ENCODE measurements at regions not wholly inside any gene's neighbourhood (a gene's known extent, or its start where the extent isn't known, plus 50 kb on each side); places are given as distances from the start of the nearest gene placed in this dataset.
"Not testable (repeated sequence)": the region's sequence is repeated elsewhere in the genome, so short reads cannot be mapped to it uniquely, and the experiment has no call there.

- no peak for DNase-seq
Observed at GRCh38 chr14:34169561-34169960, 218.7 kb upstream of the EGLN3 start.

GRCh38 chr14:34168656-34169055 is 217.8 kb upstream of the EGLN3 start:
- no peak for DNase-seq

GRCh38 chr14:34165847-34166350 is 215.0 kb upstream of the EGLN3 start:
- no peak for DNase-seq

GRCh38 chr14:34164162-34164864 is 213.4 kb upstream of the EGLN3 start:
- no peak for DNase-seq

GRCh38 chr14:34161351-34162082 is 210.6 kb upstream of the EGLN3 start:
- no peak for DNase-seq

GRCh38 chr14:34160619-34161018 is 209.7 kb upstream of the EGLN3 start:
- DNase-seq, result no peak

GRCh38 chr14:34157651-34158050 is 206.8 kb upstream of the EGLN3 start:
- DNase-seq, result no peak

- DNase-seq, result no peak
Observed at GRCh38 chr14:34147461-34147860, 196.6 kb upstream of the EGLN3 start.

- DNase-seq, result not testable (repeated sequence)
Observed at GRCh38 chr14:34140127-34140526, 189.3 kb upstream of the EGLN3 start.

- not testable (repeated sequence) for DNase-seq
Observed at GRCh38 chr14:34139160-34140121, 188.6 kb upstream of the EGLN3 start.

GRCh38 chr14:34138175-34138574 is 187.3 kb upstream of the EGLN3 start:
- DNase-seq, result no peak

GRCh38 chr14:34137001-34137745 is 186.3 kb upstream of the EGLN3 start:
- DNase-seq, result no peak

- DNase-seq, result no peak
Observed at GRCh38 chr14:34135492-34135891, 184.6 kb upstream of the EGLN3 start.

GRCh38 chr14:34134484-34134883 is 183.6 kb upstream of the EGLN3 start:
- no peak for DNase-seq

GRCh38 chr14:34129927-34130552 is 179.2 kb upstream of the EGLN3 start:
- no peak for DNase-seq

- DNase-seq, result no peak
Observed at GRCh38 chr14:34128665-34129064, 177.8 kb upstream of the EGLN3 start.

GRCh38 chr14:34126586-34126985 is 175.7 kb upstream of the EGLN3 start:
- no peak for DNase-seq

GRCh38 chr14:34124585-34124984 is 173.7 kb upstream of the EGLN3 start:
- DNase-seq, result no peak

GRCh38 chr14:34122650-34123049 is 171.8 kb upstream of the EGLN3 start:
- no peak for DNase-seq

- no peak for DNase-seq
Observed at GRCh38 chr14:34122081-34122480, 171.2 kb upstream of the EGLN3 start.

- DNase-seq, result no peak
Observed at GRCh38 chr14:34120185-34120977, 169.5 kb upstream of the EGLN3 start.
